NCI-H1105 (cell line): ENCODE measurements at regions not wholly inside any gene's neighbourhood (a gene's known extent, or its start where the extent isn't known, plus 50 kb on each side); places are given as distances from the start of the nearest gene placed in this dataset.
A peak's percentile ranks its signal among the peaks of the same experiment; 100 is the strongest.
"Not testable (repeated sequence)": the region's sequence is repeated elsewhere in the genome, so short reads cannot be mapped to it uniquely, and the experiment has no call there.

Experiments used
- DNase-seq: peaks from one replicate; lab custom pipeline; 2025; lab: John Stamatoyannopoulos, UW

DNA sequence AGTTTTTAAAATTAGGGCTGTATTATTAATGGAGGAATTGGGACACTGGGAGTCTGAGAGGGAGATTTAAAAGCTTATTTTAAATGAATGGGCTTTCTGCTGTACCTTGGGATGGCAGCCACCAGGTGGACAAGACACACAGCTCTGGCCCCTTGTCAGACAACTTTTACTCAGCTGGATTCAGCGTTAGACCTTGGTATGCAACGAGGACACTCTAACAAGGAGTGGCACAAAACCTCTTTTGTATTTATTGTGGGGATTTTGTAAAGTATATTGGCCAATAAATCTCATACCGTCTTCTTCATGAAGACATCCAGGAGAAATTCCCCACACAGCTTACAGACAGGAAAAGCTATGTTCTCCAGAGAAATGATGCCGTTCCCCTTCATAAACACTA, 105.7 kb downstream of the LCA5 start:
- no peak for DNase-seq

DNA sequence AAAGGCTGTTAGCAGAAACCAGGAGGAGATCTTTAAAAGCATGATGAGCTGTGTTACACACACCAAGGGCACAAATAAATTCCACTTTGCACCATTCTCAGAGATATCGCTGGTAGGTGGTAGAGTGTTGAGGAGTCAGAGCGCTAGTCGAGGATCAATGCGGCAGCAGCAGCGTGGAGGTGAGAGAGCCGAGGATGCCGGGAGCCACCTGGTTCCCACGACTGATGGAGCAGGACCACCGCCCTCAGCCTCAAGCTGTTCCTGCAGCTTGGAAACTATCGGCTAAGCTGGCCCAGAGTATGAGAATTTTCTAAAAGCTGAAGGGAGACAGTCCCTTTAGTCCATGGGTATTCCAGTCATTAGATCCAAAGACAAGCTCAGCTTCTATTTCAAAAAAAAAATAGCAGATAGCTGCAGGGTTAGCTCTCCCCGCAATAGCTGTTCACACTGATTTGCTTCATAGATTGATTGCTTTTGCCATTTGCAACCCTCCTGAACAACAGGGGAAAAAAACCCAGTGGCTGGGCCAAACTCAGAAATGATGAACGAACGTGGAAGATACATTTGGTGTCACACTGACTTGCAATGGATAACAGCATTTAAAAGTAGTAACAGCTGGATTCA, 106.2 kb downstream of the LCA5 start:
- DNase-seq: no peak

- DNase-seq: no peak
Observed at GRCh38 chr6:79427721-79428120, 109.5 kb downstream of the LCA5 start.

DNA sequence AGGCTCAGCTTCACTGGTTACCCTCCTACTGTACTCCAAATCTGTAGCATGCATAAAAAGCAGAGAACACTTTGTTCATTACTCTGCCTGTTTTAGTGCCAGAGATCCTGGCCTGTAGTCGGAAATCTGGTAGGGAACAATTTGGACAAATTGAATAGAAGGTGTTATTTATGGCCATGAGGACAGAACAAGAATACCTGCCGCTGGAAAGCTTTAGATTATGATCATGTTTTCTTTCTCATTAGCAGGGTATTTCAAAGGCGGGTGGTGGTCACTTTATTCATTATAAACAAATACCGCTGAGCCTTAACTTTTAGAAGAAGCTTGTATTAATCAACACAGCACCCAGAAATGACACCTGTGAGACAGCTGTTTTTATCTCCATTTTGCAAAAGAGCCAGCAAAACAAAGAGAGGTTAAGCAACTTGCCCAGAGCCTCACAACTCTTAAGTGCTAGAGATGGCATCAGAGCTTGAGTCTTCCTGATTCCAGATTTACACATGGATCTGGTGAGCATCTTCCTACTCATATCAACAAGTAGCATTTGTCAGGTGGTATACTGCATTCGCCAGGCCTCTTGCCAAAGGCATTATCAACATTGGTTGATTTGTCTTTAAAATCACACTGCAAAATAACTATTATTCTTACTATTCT, 110.5 kb downstream of the LCA5 start:
- DNase-seq: no peak

- no peak for DNase-seq
Observed at GRCh38 chr6:79425589-79426311, 111.5 kb downstream of the LCA5 start.

DNA sequence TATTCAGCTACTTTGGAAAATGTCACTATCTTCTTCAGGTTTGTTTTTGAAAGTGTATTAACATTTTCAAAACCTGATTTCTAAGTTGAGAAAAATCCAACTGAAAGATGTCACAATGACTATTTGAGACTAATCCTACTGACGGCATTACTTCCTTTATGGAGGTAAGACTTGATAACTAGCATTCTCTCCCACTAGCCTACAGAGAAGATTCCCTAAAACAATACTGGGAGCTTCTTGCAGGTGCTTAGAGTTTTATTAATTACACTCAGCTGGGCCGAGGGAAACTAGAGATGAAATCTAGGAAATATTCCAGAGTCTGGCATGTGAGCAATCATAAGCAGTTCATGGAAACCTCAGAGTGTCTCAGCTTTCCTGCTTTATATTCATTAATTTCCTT, 114.0 kb downstream of the LCA5 start:
- no peak for DNase-seq

DNA sequence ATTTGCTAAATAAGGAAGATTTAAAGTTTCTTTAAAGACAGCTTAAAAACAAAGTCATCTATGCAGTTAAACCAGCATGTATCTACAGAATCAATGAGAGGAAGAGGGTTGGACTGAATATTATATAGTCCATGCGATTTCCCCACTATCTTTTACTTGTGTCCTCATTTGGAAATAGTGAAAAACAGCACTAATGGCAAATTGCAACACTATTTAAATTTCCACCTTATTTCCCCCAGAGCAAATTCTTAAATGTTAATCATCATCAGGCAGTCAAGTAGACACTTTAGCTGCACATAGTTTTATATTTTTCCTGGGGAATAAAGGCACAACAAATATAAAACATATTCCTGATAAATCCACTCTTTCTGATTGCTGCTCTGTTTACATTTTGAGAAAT, 114.6 kb downstream of the LCA5 start:
- DNase-seq: no peak

DNA sequence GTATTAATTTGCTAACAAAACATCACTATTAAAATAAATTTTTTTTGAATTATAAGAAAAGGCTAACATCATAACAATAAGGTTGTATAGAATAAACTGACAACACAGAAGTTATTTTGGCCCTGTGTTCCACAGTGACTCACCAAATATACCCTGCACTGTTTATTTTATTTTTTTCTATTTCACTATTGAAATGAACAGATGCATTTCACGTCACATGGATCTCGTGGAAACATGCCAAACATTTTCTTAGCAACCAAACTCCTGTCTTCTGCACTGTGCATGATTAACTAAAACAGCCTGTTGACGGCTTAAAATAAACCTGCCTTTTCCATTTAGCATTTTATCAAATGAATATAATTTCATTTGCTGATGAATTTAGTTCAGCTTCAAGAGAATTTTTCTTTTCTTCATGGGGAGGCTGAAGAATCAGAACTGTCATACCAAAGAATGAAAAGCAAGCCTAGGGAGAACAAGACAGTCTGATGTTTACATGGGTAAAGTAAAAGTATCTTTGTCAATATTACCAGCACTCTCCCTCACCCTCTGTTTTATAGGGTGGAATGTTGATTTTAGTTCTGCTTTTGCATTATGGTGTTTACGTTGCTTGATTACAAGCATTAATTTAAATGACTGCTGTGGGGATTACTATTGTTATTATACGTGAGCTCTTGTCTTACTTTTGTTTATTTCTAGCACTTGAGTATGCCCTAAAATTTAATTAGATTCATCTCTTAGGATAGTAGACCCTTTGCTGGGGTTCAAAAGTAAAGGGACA, 115.3 kb downstream of the LCA5 start:
- peak; percentile 92 for DNase-seq

- no peak for DNase-seq
Observed at GRCh38 chr6:79421001-79421411, 116.2 kb downstream of the LCA5 start.

- DNase-seq: no peak
Observed at GRCh38 chr6:79420054-79420453, 117.2 kb downstream of the LCA5 start.

GRCh38 chr6:79416931-79417330, 120.3 kb downstream of the LCA5 start:
- DNase-seq: no peak

DNA sequence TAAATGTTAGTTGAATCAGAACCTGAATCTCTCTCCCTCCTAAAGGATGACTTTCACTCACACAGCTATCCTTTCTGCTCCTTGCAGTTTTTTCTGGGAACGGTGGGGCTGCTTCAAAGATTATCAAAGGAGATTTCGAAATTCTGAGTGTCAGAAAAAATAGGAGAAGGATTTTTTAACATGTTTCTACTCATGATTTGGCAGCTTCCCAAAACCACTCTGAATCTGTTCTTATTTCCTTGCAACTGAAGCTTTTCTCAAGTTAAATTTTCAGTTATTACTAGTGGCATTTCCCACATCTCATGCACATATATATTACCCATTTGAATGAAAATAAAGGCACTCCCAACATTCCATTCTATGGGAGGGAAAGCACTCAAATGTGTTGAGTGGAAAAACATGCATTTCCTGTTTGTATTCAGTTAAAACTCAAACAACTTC, 123.6 kb downstream of the LCA5 start:
- DNase-seq: no peak

DNA sequence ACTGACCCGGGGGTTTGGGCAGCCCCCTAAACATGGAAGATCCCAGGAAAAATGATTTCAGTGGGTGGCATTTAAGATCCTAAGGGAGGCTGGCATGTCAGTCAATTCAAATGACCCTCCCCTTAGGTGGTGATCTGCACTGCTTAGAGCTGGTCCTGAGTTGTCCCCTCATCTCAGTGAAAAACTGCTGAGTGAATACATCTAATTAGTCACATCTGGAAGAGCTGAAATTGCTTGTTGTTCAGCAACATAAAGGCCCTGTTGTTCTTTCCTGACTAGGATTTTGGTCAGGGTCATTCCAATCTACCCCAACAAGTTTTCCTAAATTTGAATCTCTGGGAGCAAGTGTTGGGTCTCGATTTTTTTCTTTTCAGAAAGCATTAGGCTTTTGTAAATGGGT, 126.4 kb downstream of the LCA5 start:
- DNase-seq: no peak

DNA sequence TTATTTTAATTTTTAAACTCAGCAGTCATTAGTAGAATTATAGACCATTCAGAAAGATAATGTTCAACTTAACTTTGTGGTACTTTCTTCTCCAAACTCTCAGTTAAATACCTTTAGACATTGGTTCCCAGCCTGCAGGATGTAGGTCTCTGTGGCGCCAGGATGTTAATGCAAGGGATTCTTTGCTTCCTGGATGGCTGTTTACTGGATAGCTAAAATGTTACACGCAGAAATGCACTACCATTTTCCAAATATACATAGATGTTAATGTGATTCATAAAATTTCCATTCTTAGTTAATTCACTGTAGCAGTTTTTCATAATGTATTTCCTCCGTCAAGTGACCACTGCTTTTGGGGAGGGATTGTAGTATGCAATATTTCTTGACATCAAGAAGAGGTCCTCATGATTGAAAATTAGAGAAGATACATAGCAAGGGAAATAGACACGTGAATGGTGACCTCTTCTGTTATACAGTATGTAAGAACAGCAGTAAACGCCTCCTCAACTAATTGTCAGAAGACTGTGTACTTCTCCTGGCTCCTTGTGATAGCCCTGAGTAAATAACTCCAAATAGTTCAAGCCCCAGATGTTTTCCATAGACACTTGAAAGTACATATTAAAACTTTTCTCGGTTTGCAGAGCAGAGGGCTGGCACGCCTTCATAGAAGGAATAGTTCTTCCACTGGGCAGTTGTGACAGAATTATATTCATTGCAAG, 128.8 kb downstream of the LCA5 start:
- DNase-seq: no peak

DNA sequence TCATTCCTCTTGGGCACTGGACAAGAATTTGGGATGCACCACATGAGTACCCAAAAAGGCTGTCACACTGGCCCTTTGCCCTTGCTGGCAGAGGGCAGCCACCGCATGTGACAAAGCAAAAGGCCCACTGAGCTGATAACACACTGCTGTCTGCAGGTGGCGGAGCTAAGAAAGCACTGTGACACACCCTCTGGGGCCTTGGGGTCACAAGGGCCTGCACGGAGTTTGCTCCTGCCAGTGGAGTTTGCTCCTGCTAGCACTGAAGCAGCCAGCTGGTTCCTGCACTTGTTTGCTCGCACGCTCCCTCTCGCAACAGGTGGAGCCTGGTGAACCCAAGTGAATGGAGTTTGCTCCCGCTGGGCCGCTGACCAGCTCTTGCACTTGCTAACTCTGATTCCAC, 132.6 kb downstream of the LCA5 start:
- no peak for DNase-seq

GRCh38 chr6:79404261-79404660, 133.0 kb downstream of the LCA5 start:
- DNase-seq: no peak

DNA sequence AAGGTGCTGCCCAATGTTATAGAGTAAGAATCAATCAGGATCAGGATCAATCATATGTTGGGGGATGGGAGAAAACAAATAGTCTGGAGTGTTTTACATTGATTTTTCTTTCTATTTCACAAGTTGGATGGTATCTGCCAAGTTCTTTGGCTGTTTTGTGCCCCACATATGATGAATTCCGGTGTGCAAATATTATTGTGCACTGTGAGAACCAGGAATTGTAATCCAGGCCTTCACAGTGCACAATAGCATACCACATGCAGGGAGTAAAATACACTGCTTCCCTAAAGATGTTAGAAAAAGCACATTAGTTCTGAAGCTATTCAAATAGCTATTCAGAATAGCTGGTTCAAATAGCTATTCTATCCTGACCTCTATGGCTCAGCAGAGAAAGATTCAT, 133.7 kb downstream of the LCA5 start:
- no peak for DNase-seq

GRCh38 chr6:79403086-79403485, 134.1 kb downstream of the LCA5 start:
- DNase-seq: no peak

GRCh38 chr6:79399499-79399898, 137.7 kb downstream of the LCA5 start:
- DNase-seq: no peak

GRCh38 chr6:79398617-79399016, 138.6 kb downstream of the LCA5 start:
- not testable (repeated sequence) for DNase-seq

DNA sequence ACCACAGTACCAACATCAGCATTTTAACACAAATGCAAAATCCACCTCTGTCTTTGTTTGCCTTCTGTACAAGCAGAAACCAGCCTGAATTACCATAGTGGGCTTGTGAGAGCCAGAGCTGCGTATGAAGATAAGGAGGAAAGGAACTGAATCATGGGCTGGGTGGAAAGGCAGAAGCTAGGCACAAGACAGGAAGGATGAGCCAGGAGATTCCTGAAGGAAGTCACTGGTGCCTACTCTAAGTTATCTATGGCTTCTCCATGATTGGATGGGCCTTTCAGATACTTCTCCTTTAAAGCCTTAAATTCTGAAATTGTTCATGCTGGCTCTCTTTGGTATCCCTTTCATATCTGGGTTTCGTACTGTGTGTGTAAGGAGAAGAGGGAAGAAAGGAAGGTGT, 140.6 kb downstream of the LCA5 start:
- no peak for DNase-seq

DNA sequence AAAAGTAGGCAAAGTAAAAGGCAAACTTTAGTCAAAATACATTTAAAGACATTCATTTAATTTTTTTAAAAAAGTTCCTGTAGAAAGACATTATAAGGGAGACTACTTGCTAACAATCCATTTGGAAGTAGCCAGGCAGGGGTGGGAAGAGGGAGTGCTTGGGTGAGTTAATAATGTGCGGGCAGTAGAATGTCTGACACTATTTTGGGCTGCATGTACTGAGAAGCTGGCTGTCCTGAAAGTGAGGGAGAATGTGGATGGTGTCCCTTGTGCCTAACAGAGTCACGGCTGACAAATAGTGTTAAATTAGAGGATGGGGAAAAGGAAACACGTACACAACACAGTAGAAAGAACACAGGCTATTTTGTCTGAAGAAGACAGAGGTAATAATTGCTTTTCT, 142.5 kb downstream of the LCA5 start:
- DNase-seq: no peak
